C4-2B (cell line): ENCODE measurements at regions not wholly inside any gene's neighbourhood (a gene's known extent, or its start where the extent isn't known, plus 50 kb on each side); places are given as distances from the start of the nearest gene placed in this dataset.

Source experiments
- H3K27ac ChIP-seq: fragments of 450-650 bp; 2 replicates; pipeline ENCODE4 v1.5.1; 2017
- CTCF ChIP-seq: fragments of 450-650 bp; conservative IDR thresholded peaks from 2 replicates; pipeline ENCODE4 v1.5.1; 2017; ENCODE audit warnings: mild to moderate bottlenecking
- ZFX ChIP-seq: fragments of 450-650 bp; IDR thresholded peaks from 2 replicates; pipeline ENCODE4 v1.6.1; 2017

GRCh38 chr15:97114900-97115760 lies 784.6 kb downstream of the NR2F2 start:
- TF ChIP-seq ZFX (no peak), CTCF (no peak)
- H3K27ac ChIP-seq, result no peak overlapping the region

- no peak for TF ChIP-seq CTCF
- no peak for TF ChIP-seq ZFX
- no peak overlapping the region for H3K27ac ChIP-seq
Observed at GRCh38 chr15:97115761-97116070, 785.2 kb downstream of the NR2F2 start.

- TF ChIP-seq CTCF (no peak), ZFX (no peak)
- H3K27ac ChIP-seq, result no peak overlapping the region
Observed at GRCh38 chr15:97124790-97125189, 794.3 kb downstream of the NR2F2 start.

- H3K27ac ChIP-seq, result no peak overlapping the region
- TF ChIP-seq ZFX, result no peak
- no peak for TF ChIP-seq CTCF
Observed at GRCh38 chr15:97126553-97127233, 796.2 kb downstream of the NR2F2 start.

- H3K27ac ChIP-seq, result no peak overlapping the region
- TF ChIP-seq CTCF (no peak), ZFX (no peak)
Observed at GRCh38 chr15:97129674-97130073, 799.2 kb downstream of the NR2F2 start.

DNA sequence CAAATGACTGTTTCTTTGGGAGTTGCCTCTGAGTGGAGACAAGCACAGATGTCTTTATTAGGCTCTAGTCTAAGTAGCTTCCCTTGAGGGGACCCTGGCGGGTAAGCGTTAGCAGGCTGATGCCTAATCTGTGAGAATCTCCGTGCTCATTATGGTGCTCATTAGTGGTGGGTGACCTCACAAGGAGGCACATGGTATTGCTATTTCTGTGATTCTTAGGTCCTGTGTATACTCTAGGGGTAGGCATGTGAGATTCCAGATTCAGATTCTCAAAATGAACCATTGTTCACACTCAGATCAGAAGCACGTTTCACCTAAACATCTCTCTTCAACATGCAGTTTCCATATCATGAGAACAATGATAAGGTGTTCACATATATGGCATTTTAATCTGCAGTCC lies 809.7 kb downstream of the NR2F2 start:
- no peak for TF ChIP-seq ZFX
- TF ChIP-seq CTCF, result no peak

GRCh38 chr15:97141360-97141759 lies 810.9 kb downstream of the NR2F2 start:
- H3K27ac ChIP-seq, result no peak overlapping the region
- TF ChIP-seq ZFX (no peak), CTCF (no peak)

More for the DNA sequence above, 809.7 kb downstream of the NR2F2 start:
- no peak overlapping the region for H3K27ac ChIP-seq
